LNCAP (cell line): ENCODE measurements at regions not wholly inside any gene's neighbourhood (a gene's known extent, or its start where the extent isn't known, plus 50 kb on each side); places are given as distances from the start of the nearest gene placed in this dataset.

Source experiments
- CTCF ChIP-seq: fragments of 450-650 bp; IDR thresholded peaks from 2 replicates; pipeline ENCODE4 v1.5.1; 2017; ENCODE audit warnings: mild to moderate bottlenecking

GRCh38 chr1:184896000-184896399 lies 78.3 kb downstream of the NIBAN1 start:
- no peak for TF ChIP-seq CTCF

- TF ChIP-seq CTCF, result no peak
Measured at GRCh38 chr1:184895086-184895485, 79.2 kb downstream of the NIBAN1 start.

DNA sequence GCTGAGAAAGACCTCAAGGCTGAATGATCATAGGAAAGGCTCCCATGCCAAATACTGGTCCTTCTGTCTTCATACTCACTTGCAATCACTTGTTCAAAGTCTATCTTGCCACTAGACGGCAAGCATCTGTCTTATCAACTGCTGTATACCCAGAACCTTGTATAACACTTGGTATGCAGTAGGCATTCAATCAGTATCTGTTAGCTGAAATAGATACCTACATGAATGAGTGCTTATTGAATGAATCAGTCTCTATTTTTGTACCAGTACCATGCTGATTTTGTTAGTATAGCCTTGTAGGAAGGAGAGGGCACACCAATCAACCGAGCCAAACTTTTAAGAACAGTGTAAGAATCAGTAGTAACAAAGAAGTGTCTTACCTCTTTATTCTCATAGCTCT lies 80.6 kb downstream of the NIBAN1 start:
- no peak for TF ChIP-seq CTCF

DNA sequence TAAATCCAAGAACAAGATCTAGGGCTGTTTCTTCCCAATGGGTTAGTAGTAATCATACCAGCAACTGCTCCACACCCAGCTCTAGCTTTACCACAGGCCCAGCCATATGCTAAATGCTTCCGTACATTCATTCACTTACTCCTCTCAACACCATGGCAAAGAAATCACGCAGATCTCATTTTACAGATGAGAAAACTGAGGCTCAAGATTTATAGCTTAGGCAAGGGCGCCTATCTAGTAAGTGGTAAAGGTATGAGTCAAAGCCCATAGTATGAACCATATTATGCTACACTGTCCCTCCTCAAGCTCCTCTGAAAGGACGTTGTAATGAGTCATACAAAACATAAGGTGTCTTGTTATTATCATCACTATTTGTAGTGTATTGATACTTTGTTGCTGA lies 82.2 kb downstream of the NIBAN1 start:
- no peak for TF ChIP-seq CTCF

- TF ChIP-seq CTCF, result no peak
Measured at GRCh38 chr1:184891440-184891839, 82.9 kb downstream of the NIBAN1 start.

DNA sequence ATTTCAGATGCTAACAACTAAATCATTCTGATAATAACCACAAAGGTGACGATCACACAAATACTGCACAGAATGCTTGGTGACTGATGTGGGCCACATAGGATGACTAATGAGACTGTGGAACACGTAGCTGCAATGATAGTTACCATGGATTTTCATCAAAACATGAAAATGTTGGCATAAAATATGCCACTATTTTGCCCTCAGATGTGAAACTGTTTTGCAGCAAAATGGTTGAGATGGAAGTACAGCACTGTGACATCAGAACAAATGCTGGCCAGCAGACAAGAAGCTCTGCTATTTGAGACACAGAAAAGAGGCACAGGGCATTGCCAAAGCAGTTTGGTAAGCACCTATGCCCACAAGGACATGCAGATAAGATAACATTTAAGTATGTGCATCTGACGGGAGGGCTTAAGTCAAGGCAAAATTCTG lies 83.8 kb downstream of the NIBAN1 start:
- no peak for TF ChIP-seq CTCF

DNA sequence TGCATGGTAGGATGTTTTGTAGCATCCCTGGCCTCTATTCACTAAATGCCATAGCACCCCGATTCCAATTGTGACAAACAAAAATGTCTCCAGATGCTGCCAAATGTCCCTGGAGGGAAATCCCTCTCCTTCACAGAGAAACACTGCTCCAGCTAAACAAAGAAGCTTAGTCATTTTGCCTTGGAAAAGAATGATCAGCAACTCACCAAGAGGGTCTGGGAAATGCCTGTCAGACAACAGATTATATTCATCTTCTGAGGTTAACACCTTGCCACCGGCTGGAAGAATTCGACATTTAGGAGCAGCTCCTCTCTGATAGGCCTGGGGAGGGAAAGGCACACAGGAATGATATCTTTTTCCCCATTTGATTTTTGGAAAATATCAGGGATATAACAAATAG lies 84.4 kb downstream of the NIBAN1 start:
- TF ChIP-seq CTCF, result no peak

GRCh38 chr1:184889166-184889565 lies 85.1 kb downstream of the NIBAN1 start:
- no peak for TF ChIP-seq CTCF
